UCSD-AML1 (cell line): ENCODE measurements at regions not wholly inside any gene's neighbourhood (a gene's known extent, or its start where the extent isn't known, plus 50 kb on each side); places are given as distances from the start of the nearest gene placed in this dataset.

Experiments
- DNase-seq: peaks from one replicate; lab custom pipeline; 2025; ENCODE audit not compliant: unreplicated experiment; lab: John Stamatoyannopoulos, UW

GRCh38 chr4:19372390-19372789 lies 879.3 kb upstream of the SLIT2 start:
- DNase-seq = no peak

DNA sequence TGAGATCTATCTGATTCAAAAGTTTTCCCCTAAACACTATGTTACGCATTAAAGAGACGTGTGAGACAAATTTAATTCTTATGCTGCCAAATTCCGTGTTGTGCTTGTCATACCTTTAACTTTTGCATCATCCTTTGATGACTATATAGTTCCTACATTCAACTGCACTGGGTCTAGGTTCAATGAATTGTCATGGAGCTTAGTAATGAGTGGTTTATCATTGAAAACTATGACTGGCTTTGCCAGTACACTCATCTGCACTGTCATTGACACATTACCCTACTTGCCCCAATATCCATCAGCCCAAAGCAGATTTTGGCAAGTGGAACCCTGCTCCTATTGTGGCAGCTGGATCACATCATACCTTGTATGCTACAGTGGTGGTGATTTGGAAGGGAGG lies 882.9 kb upstream of the SLIT2 start:
- no peak for DNase-seq

- DNase-seq = no peak
Observed at GRCh38 chr4:19366916-19367315, 884.8 kb upstream of the SLIT2 start.

GRCh38 chr4:19358015-19358414 lies 893.7 kb upstream of the SLIT2 start:
- no peak for DNase-seq

DNA sequence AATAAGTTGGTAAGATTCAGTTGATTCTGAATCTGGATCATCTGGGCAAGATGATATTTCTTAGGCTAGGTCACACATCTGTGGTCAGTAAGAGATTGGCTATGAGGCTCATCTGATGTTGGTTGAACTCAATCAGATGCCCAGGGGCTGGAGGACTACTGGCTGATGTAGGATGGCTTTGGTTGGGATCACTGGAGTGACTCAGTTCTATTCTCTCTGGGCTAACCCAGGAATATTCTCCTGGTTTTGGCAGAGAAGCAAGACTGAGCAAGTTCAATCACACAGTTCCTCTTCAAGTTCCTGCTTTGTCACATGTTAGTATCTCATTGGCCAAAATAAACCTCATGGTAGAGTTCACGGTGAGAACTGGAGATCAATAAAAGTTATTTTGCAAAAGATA lies 902.3 kb upstream of the SLIT2 start:
- no peak for DNase-seq

DNA sequence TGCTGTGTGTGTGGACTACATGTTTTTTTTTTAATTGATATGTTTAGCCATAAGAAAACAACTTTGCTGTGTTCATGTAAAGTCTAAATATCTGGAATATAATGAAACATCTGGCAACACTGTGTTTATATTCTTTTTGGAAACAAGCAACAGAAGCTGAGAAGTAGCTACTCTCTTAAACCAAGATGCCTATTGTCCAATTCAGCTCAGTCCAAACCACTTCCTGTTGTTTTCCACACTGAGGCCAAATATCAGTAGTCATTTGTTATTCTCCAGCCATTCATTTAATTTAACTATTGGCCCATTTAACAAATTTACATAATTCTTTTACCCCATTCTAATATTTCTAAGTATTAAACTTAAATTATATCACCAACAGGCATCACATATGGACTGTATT lies 903.0 kb upstream of the SLIT2 start:
- DNase-seq = no peak

GRCh38 chr4:19346636-19347035 lies 905.1 kb upstream of the SLIT2 start:
- DNase-seq = no peak

GRCh38 chr4:19329631-19330030 lies 922.1 kb upstream of the SLIT2 start:
- no peak for DNase-seq

GRCh38 chr4:19329077-19329476 lies 922.6 kb upstream of the SLIT2 start:
- DNase-seq = no peak

GRCh38 chr4:19327364-19327763 lies 924.3 kb upstream of the SLIT2 start:
- no peak for DNase-seq

- DNase-seq = no peak
Observed at GRCh38 chr4:19324184-19324583, 927.5 kb upstream of the SLIT2 start.

DNA sequence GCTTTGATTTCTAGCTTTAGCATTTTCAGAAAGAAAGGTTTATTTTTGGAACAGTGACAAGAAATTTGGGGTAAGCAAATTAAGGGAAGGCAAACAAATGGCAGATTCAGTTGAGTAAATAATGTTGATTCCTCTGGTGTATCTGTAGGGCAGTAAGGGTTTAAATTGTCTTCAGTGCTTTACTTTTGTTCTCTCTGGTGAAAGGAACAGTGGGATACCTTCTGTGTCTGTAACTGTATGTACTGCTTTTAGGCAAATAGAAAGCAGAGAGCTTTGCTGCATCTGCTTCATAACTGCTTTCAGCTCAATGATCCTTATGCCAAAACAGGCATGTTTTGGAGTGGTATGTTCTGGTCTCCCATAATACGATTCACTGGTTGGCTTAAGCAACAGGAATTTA lies 932.1 kb upstream of the SLIT2 start:
- DNase-seq = no peak

DNA sequence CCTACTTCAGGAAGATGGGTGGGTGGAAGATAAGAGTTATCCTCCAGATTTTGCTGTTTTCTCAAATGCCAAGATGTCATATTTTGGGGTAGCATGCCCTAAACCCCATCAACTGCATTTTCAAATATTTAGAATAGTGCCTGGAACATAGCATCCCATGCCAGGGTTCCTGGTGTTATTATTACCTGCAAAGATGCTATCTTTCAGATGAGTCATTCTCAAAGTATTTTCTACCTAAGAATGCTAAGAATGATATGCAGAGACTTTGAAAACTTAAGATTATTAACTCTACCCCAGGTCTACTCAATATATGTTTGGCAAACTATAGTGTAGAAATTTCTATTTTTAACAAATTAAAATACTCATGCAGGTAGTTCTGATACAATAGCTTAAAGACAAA lies 934.3 kb upstream of the SLIT2 start:
- DNase-seq = no peak

GRCh38 chr4:19314116-19314515 lies 937.6 kb upstream of the SLIT2 start:
- DNase-seq = no peak

GRCh38 chr4:19309378-19309777 lies 942.3 kb upstream of the SLIT2 start:
- DNase-seq = no peak

GRCh38 chr4:19304028-19304427 lies 947.7 kb upstream of the SLIT2 start:
- no peak for DNase-seq

DNA sequence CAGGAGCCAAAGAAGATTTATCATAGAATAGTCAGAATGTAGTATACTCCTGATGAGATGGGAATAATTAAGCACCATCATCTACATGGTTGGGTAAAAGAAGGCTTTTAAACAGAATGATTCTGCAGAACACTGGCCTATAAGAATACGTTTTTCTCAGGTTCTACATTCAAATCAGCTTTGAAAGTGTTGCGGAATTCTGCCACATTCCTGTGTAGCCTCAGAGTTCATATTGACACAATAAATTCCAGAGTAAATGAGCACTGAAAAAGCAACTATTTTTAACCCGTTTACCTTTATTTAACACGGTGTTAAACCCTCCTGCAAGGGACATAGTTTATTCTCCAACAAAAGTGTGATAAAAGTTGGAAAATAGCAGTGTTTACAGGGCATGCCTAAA lies 950.2 kb upstream of the SLIT2 start:
- no peak for DNase-seq

- no peak for DNase-seq
Observed at GRCh38 chr4:19300213-19300612, 951.5 kb upstream of the SLIT2 start.

GRCh38 chr4:19298998-19299397 lies 952.7 kb upstream of the SLIT2 start:
- DNase-seq = no peak

DNA sequence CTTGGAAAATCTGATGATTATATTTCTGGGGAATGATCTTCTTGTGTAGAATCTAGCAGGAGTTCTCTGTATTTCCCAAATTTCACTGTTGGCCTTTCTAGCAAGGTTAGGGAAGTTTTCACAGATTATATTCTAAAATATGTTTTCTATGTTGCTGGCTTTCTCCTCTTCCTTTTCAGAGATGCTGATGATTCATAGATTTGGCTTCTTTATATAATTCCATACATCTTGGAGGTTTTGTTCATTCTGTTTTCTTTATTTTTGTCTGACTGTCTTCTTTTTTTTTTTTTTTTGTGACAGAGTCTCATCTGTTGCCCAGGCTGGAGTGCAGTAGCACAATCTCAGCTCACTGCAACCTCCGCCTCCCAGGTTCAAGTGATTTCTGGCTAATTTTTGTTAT lies 957.9 kb upstream of the SLIT2 start:
- no peak for DNase-seq

- DNase-seq = no peak
Observed at GRCh38 chr4:19293080-19293479, 958.6 kb upstream of the SLIT2 start.

DNA sequence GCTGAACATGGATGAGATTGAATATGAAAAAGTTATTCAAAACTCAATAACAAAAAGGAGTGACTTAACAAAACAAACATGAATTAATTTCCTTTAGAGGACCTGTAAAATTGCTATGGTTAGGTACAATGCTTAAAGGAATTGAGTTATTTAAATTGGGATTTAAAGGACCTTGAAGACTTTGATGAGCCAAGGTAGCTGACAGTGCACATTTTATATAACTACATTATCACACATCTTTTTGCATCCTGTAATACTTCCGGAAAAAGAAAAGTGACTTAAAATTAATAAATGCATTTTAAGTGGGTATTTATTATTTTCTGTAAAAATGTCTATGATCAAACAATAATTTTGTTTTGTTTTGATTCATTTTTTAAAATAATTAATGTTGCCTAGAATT lies 964.8 kb upstream of the SLIT2 start:
- DNase-seq = no peak

GRCh38 chr4:19285146-19285545 lies 966.6 kb upstream of the SLIT2 start:
- DNase-seq = no peak

GRCh38 chr4:19278665-19279064 lies 973.0 kb upstream of the SLIT2 start:
- DNase-seq = no peak
